ENCODE measurements at regions not wholly inside any gene's neighbourhood (a gene's known extent, or its start where the extent isn't known, plus 50 kb on each side); places are given as distances from the start of the nearest gene placed in this dataset.
A peak's percentile ranks its signal among the peaks of the same experiment; 100 is the strongest.

DNA sequence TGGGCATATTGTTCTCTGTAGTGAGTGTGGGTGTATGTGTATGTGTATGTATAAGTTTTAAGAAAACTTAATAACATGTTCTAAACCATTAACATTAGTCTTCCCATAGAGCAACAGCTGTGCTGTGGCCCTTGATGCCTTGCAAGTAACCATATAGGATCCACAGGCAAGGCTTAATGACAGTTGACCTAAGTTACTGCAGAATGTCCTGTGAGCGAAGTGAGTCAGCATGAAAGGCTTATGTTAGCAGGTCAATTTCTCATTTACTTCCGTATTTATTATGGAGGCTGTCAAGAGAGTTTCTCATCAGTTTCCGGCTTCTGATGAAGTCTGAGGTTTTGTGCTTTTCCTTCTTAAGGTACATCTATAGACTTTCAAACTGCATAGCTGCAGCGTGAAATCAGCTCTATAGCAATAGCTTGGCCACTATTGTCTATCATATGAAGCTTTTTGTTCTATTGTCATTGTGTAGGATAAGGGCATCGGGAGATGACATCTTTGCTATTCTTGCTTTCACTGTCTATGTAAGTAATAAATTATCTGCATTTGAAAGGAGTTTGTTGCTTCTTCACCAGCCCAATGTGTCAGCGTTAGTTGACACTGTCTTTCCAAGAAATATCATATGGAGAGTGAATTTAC, 1153.4 kb upstream of the AGA start:
- no peak overlapping the region for H3K4me3 ChIP-seq (ENCODE audit: low read depth, low read length)
- TF ChIP-seq, protein P1, sequence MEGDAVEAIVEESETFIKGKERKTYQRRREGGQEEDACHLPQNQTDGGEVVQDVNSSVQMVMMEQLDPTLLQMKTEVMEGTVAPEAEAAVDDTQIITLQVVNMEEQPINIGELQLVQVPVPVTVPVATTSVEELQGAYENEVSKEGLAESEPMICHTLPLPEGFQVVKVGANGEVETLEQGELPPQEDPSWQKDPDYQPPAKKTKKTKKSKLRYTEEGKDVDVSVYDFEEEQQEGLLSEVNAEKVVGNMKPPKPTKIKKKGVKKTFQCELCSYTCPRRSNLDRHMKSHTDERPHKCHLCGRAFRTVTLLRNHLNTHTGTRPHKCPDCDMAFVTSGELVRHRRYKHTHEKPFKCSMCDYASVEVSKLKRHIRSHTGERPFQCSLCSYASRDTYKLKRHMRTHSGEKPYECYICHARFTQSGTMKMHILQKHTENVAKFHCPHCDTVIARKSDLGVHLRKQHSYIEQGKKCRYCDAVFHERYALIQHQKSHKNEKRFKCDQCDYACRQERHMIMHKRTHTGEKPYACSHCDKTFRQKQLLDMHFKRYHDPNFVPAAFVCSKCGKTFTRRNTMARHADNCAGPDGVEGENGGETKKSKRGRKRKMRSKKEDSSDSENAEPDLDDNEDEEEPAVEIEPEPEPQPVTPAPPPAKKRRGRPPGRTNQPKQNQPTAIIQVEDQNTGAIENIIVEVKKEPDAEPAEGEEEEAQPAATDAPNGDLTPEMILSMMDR (IDR thresholded peaks at IDR 0.05; ENCODE audit: control insufficient read depth, extremely low read depth, insufficient read depth) = no peak
- no peak for DNase-seq (ENCODE audit: low read depth)

DNA sequence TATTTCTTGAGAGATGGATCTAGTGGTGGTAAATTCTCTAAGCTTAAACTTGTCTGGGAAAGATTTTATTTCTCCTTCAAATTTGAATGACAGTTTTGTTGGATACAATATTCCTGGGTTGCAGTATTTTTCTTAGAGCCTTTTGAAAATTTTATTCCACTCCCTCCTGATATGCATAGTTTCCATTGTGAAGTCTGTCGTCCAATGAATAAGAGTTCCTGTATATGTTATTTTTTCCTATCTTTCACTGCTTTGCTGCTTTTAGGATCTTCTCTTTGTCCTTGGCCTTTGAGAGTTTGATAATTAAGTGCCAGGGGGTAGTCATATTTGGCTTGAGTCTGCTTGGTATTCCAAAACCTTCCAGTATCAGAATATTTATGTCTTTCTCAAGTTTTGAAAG, 1156.4 kb upstream of the AGA start:
- DNase-seq (ENCODE audit: low read depth) = no peak
- H3K4me3 ChIP-seq (ENCODE audit: low read depth, low read length) = no peak overlapping the region
- TF ChIP-seq, protein P1 (IDR thresholded peaks at IDR 0.05; ENCODE audit: control insufficient read depth, extremely low read depth, insufficient read depth) = no peak

DNA sequence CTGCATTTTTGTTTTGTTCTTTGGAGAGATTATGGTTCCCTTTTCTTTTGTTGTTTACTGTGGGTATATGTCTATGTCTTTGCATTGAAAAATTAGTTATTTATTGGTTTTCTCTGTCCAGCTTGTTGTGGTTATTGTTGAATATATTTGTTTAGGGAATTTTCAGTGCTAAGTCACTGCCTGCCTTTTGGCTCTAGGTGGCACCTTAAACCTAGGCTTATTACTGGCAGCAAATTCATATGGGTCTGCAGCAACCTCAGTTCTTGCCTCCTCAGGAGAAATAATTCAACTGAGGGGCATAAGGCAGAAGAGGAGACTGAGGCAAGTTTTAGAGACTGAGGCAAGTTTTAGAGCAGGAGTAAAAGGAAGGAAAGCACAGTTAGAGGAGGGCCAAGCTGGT, 1157.3 kb upstream of the AGA start:
- no peak for DNase-seq (ENCODE audit: low read depth)
- no peak overlapping the region for H3K4me3 ChIP-seq (ENCODE audit: low read depth, low read length)
- TF ChIP-seq, protein P1 (IDR thresholded peaks at IDR 0.05; ENCODE audit: control insufficient read depth, extremely low read depth, insufficient read depth) = peak; percentile 23; the same call in 1 of the 2 replicates

DNA sequence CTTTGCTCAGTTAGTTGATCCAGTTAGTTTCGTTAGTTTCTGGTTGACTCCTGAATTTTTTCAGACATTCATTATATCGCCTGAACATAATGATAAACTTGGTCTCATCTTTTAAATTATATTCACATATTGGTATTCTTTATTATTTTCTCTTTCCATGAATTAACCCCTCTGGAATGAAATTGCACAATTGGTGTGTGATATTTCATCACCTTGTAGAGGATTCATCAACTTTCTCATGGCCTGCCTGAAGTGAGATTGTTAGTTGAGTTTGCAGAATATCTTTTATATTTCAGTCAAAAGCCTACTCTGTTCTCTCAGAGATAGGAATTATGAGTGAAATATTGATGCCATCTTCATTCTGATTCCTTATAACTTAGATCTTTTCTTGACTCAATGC, 1160.6 kb upstream of the AGA start:
- no peak for DNase-seq (ENCODE audit: low read depth)
- TF ChIP-seq, protein P1 (IDR thresholded peaks at IDR 0.05; ENCODE audit: control insufficient read depth, extremely low read depth, insufficient read depth) = no peak

DNA sequence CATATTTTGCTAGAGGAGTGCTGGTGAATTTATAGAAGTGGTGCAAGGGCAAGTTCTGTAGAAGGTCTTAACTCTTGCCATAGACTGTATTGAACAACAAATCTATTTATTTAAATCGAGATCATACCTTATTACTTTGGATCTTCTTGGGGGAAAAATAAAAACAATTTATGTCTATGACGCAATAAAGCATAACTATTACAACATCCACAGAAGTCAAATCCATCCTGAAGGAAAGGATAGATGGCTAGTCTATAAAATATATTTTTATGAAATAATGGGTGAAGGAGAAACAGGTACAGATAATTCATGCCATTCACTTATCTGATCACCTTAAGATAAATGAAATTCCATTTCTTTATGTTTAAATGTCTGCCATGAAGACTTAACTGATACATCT, 1168.8 kb upstream of the AGA start:
- H3K4me3 ChIP-seq (ENCODE audit: low read depth, low read length) = no peak overlapping the region
- TF ChIP-seq, protein P1 (IDR thresholded peaks at IDR 0.05; ENCODE audit: control insufficient read depth, extremely low read depth, insufficient read depth) = no peak
- DNase-seq (ENCODE audit: low read depth) = no peak

More for the DNA sequence above, 1160.6 kb upstream of the AGA start:
- H3K4me3 ChIP-seq (ENCODE audit: low read depth, low read length) = no peak overlapping the region

DNA sequence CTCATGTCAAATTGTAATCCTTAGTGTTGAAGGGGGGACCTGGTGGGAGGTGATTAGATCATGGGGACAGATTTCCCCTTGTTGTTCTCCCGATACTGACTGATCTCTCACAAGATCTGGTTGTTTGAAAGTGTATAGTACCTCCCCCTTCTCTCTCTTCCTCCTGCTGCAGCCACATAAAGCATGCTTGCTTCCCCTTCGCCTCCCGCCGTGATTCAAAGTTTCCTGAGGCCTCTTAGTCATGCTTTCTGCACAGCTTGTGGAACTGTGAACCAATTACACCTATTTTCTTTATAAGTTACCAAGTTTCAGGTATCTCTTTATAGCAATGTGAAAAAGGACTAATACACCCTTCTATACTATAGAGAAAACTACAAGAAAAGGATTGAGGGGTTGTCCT, 1170.5 kb upstream of the AGA start:
- H3K4me3 ChIP-seq (ENCODE audit: low read depth, low read length) = no peak overlapping the region
- TF ChIP-seq, protein P1 (IDR thresholded peaks at IDR 0.05; ENCODE audit: control insufficient read depth, extremely low read depth, insufficient read depth) = no peak

DNA sequence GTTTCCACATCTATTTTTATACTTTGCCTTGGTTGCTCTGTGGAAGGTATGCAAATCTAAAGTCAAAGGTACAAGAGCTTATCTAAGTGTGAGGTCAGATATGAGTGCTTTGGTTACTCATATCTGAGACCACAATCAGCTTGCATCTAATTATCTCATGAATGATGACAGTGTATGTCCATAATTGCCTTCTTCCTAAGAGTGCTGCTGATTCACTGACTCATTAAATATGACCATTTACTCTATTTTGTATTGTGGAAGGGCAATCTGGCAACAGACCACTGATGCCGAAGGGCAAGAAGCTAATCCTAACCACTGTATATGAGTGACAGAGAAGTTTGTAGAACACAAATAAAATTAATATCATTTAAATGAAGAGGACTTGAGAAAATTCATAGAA, 1190.2 kb upstream of the AGA start:
- H3K4me3 ChIP-seq (ENCODE audit: low read depth, low read length) = no peak overlapping the region
- DNase-seq (ENCODE audit: low read depth) = no peak
- TF ChIP-seq, protein P1 (IDR thresholded peaks at IDR 0.05; ENCODE audit: control insufficient read depth, extremely low read depth, insufficient read depth) = no peak

More for the DNA sequence above, 1170.5 kb upstream of the AGA start:
- no peak for DNase-seq (ENCODE audit: low read depth)

Data from LNCaP clone FGC (cell line).